HepG2 (cell line): ENCODE measurements at regions not wholly inside any gene's neighbourhood (a gene's known extent, or its start where the extent isn't known, plus 50 kb on each side); places are given as distances from the start of the nearest gene placed in this dataset.

Experiments used
- ATAC-seq: fragments of 200-7000 bp; cut with Tn5 transposase; 3 replicates; pipeline ENCODE4 v1.9.1; 2020; ENCODE audit warnings: mild to moderate bottlenecking, moderate library complexity
- BruUV-seq: library from RNA; stranded (reverse); fragments of 400-500 nt; replicated peaks from 2 replicates; lab custom pipeline; 2021; lab: Mats Ljungman, UMichigan
- CTCF ChIA-PET: fragments of 300-600 bp; formaldehyde crosslinking; extraction: SDS; loops from one replicate; lab custom pipeline; 2021; ENCODE audit warnings: low total read pairs, inconsistent platforms, low intra/inter-chr PET ratio; lab: Yijun Ruan, JAX
- POLR2A ChIA-PET: fragments of 350-600 bp; sonication (Branson Sonifier 250); formaldehyde crosslinking; loops from one replicate; lab custom pipeline; 2020; ENCODE audit warnings: antibody characterized with exemption, inconsistent platforms; lab: Yijun Ruan, JAX
- DNase-seq: peaks from one replicate; pipeline ENCODE4 v3.0.0-alpha.2; 2015; ENCODE audit warnings: low spot score
- FAIRE-seq: peaks from 3 replicates; lab custom pipeline; 2011; peaks lifted over from hg19 to GRCh38; lab: Jason Lieb, UNC
- H2AFZ ChIP-seq: one replicate; pipeline ENCODE4 v1.6.1; 2011; ENCODE audit warnings: low read length, inconsistent platforms
- H3K27ac ChIP-seq: fragments of 300-600 bp; 3 replicates; pipeline ENCODE4 v1.8.0; 2011; ENCODE audit warnings: mixed run types, mild to moderate bottlenecking, mixed read lengths, low read length, inconsistent platforms; ENCODE audit not compliant: insufficient read depth; ENCODE audit errors: extremely low read length
- H3K27me3 ChIP-seq, 2 experiments: fragments of 200-600 bp in 1 of 2; 2 replicates in 1 of 2; 3 replicates in 1 of 2; pipeline versions ENCODE4 v1.6.0 to v1.8.0; 2011; ENCODE audit warnings: low read length in 2 of 2, mild to moderate bottlenecking in 2 of 2, moderate library complexity in 2 of 2, inconsistent platforms in 1 of 2; ENCODE audit not compliant: insufficient read depth in 2 of 2, control insufficient read depth in 1 of 2
- H3K36me3 ChIP-seq, 2 experiments: fragments of 200-600 bp in 1 of 2; replicated peaks in 1 of 2; 2 replicates in 1 of 2; 3 replicates in 1 of 2; pipeline versions ENCODE4 v1.5.1 to v1.8.0; 2011; ENCODE audit warnings: low read length in 2 of 2, inconsistent platforms in 1 of 2; ENCODE audit not compliant: insufficient read depth in 2 of 2, control insufficient read depth in 1 of 2
- H3K4me1 ChIP-seq: 2 replicates; pipeline ENCODE4 v1.5.1; 2012; ENCODE audit warnings: low read length, inconsistent platforms; ENCODE audit not compliant: insufficient read depth
- H3K4me2 ChIP-seq: 2 replicates; pipeline ENCODE4 v1.6.0; 2011; ENCODE audit warnings: low read depth, low read length, inconsistent platforms
- H3K4me3 ChIP-seq, 3 experiments: fragments of 200-600 bp in 1 of 3; sonication (generic), shearing (Covaris generic) in 1 of 3; replicated peaks in 1 of 3; 2 replicates each; pipeline ENCODE4 v1.5.1; 2011 to 2016; ENCODE audit warnings: low read length in 3 of 3, inconsistent platforms in 2 of 3, low read depth in 2 of 3, mild to moderate bottlenecking in 2 of 3, control low read depth in 1 of 3, mixed read lengths in 1 of 3; ENCODE audit not compliant: insufficient read depth in 1 of 3
- H3K79me2 ChIP-seq: one replicate; pipeline ENCODE4 v1.6.1; 2011; ENCODE audit warnings: low read length, inconsistent platforms; ENCODE audit not compliant: insufficient read depth
- H3K9ac ChIP-seq: 2 replicates; pipeline ENCODE4 v1.6.0; 2011; ENCODE audit warnings: mild to moderate bottlenecking, low read depth, low read length, inconsistent platforms; ENCODE audit not compliant: insufficient read depth
- H3K9me3 ChIP-seq: 2 replicates; pipeline ENCODE4 v1.5.1; 2012; ENCODE audit warnings: mild to moderate bottlenecking, low read length
- H4K20me1 ChIP-seq: 2 replicates; pipeline ENCODE4 v1.6.0; 2011; ENCODE audit warnings: inconsistent platforms, mild to moderate bottlenecking, low read length, moderate library complexity; ENCODE audit not compliant: insufficient read depth
- FOSL1 ChIP-seq: sonication (generic); formaldehyde crosslinking; IDR thresholded peaks from 2 replicates; pipeline ENCODE4 v1.9.0; 2021; ENCODE audit warnings: missing genetic modification reagents, borderline replicate concordance
- FOXA3 ChIP-seq: IDR thresholded peaks from 2 replicates; pipeline ENCODE4 v1.6.1; 2016; ENCODE audit warnings: missing genetic modification reagents, missing compliant biosample characterization
- GZF1 ChIP-seq: sonication (generic); formaldehyde crosslinking; IDR thresholded peaks from 2 replicates; pipeline ENCODE4 v1.5.1; 2020; ENCODE audit warnings: mild to moderate bottlenecking, missing genetic modification reagents
- NFYB ChIP-seq: sonication (generic); formaldehyde crosslinking; IDR thresholded peaks from 2 replicates; pipeline ENCODE4 v1.4.0; 2020; ENCODE audit warnings: missing genetic modification reagents
- NKX3-1 ChIP-seq: sonication (generic); formaldehyde crosslinking; IDR thresholded peaks from 2 replicates; pipeline ENCODE4 v1.5.0; 2020; ENCODE audit warnings: missing genetic modification reagents
- ZC3H4 ChIP-seq: sonication (generic); formaldehyde crosslinking; IDR thresholded peaks from 2 replicates; pipeline ENCODE4 v1.4.0; 2020; ENCODE audit warnings: missing genetic modification reagents, borderline replicate concordance
- ZFP1 ChIP-seq: IDR thresholded peaks from 2 replicates; pipeline ENCODE4 v1.6.1; 2016
- ZFP36 ChIP-seq: fragments of 150-350 bp; IDR thresholded peaks from 2 replicates; pipeline ENCODE4 v1.6.1; 2018; ENCODE audit warnings: borderline replicate concordance, low read length, low read depth; ENCODE audit not compliant: partially characterized antibody
- ZNF138 ChIP-seq: sonication (generic); formaldehyde crosslinking; IDR thresholded peaks from 2 replicates; pipeline ENCODE4 v1.5.0; 2020; ENCODE audit warnings: mild to moderate bottlenecking, low read depth, missing genetic modification reagents
- ZNF263 ChIP-seq: sonication (generic); formaldehyde crosslinking; IDR thresholded peaks from 2 replicates; pipeline ENCODE4 v1.4.0; 2020; ENCODE audit warnings: missing genetic modification reagents
- ZNF563 ChIP-seq: sonication (generic); formaldehyde crosslinking; IDR thresholded peaks from 2 replicates; pipeline ENCODE4 v1.8.0; 2022; ENCODE audit warnings: mild to moderate bottlenecking, moderate library complexity, missing genetic modification reagents
- ZNF720 ChIP-seq: sonication (generic); formaldehyde crosslinking; IDR thresholded peaks from 2 replicates; pipeline ENCODE4 v1.4.0; 2020; ENCODE audit warnings: missing genetic modification reagents
- ZNF790 ChIP-seq: sonication (generic); formaldehyde crosslinking; IDR thresholded peaks from 2 replicates; pipeline ENCODE4 v1.8.0; 2022; ENCODE audit warnings: missing genetic modification reagents, mild to moderate bottlenecking, borderline replicate concordance
- WGBS: methylation state at CpG from one replicate; pipeline ENCODE4 v1.1.6; 2017; ENCODE audit warnings: low lambda C conversion rate; 5-methylcytosine and 5-hydroxymethylcytosine counted together
- in situ Hi-C: cut with HindIII; loops from 2 replicates; pipeline ENCODE4 v1.10.0; 2017; ENCODE audit warnings: low pct_unique_long_range_greater_than_20kb; ENCODE audit not compliant: extremely low pct_ligation_motif_present
- intact Hi-C: fragments of 100-400 bp; cut with micrococcal nuclease; formaldehyde crosslinking; loops from one replicate; pipeline ENCODE4 v1.10.0; 2022; ENCODE audit not compliant: unreplicated experiment
- TF ChIP-seq, protein P1 (sequence below): sonication (generic); formaldehyde crosslinking; IDR thresholded peaks from 2 replicates; pipeline ENCODE4 v1.5.0; 2020; ENCODE audit warnings: missing genetic modification reagents
- TF ChIP-seq, protein P2 (sequence below): sonication (generic); formaldehyde crosslinking; IDR thresholded peaks from 2 replicates; pipeline ENCODE4 v1.4.0; 2020; ENCODE audit warnings: missing genetic modification reagents, mild to moderate bottlenecking, borderline replicate concordance
- TF ChIP-seq, protein P3 (sequence below): sonication (generic); formaldehyde crosslinking; IDR thresholded peaks from 2 replicates; pipeline ENCODE4 v1.8.0; 2023; ENCODE audit warnings: mild to moderate bottlenecking, missing genetic modification reagents
- TF ChIP-seq, protein P4 (sequence below), 2 experiments: sonication (generic) in 1 of 2; formaldehyde crosslinking in 1 of 2; IDR thresholded peaks; 2 replicates each; pipeline versions ENCODE4 v1.4.0 to v1.6.1; 2018 to 2020; ENCODE audit warnings: missing genetic modification reagents in 2 of 2, borderline replicate concordance in 1 of 2, low read depth in 1 of 2, mild to moderate bottlenecking in 1 of 2, missing biosample characterization in 1 of 2

DNA sequence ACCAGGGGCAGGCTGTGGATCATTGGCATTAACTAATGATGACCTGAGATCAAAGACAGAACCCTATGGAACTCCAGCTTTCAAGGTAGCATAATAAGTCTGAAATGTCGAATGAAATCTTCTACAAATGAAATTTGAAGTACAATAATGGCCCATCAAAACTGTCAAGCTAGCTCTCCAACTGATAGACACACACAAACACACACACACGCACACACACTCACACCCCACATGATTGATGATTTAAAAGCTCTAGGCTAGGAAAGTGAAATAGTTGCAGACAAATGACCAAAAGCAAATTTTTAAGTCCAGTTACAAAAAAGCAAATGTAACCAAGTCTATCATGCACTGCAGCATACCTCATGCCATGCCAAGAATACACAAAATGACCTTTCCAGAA is 655.7 kb downstream of the C4orf33 start (continued):
- TF ChIP-seq, protein P1, sequence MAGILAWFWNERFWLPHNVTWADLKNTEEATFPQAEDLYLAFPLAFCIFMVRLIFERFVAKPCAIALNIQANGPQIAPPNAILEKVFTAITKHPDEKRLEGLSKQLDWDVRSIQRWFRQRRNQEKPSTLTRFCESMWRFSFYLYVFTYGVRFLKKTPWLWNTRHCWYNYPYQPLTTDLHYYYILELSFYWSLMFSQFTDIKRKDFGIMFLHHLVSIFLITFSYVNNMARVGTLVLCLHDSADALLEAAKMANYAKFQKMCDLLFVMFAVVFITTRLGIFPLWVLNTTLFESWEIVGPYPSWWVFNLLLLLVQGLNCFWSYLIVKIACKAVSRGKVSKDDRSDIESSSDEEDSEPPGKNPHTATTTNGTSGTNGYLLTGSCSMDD, result no peak

DNA sequence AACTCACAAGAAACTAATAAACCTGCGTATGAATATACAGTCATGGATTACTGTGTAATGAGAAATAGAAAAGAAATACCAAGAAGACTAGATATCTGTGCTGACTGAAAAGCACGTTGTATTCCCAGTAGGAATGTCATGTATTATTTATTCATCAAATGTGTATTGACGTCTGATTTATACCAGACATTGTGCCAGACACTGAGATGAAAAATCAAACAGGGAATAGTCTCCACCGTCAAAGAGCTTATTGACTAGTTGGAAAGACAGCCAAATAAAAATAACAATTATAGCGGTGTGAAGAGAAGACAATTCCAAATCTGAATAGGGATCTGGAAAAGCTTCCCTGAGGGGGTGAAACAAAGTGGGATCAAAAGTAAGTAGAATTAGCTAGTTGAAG is 687.6 kb downstream of the C4orf33 start:
- ATAC-seq, result no peak
- no TSS peak for BruUV-seq
- Histone ChIP-seq H3K9me3 (no peaks in the 10 kb centered on the region), H3K36me3 (no peaks in the 10 kb centered on the region), H4K20me1 (no peaks in the 10 kb centered on the region), H3K27ac (no peak overlapping the region), H3K4me1 (no peaks in the 10 kb centered on the region), H3K27me3 (no peaks in the 10 kb centered on the region), H3K79me2 (no peaks in the 10 kb centered on the region), H3K4me2 (no peak overlapping the region), H3K4me3 (no peak overlapping the region), H3K9ac (no peak overlapping the region), H2AFZ (no peak overlapping the region)
- 24% methylated on average over 5 of the region's 5 CpGs for WGBS
- in situ Hi-C loops, result no loop called here
- ChIA-PET POLR2A (no interaction called here), CTCF (no interaction called here)
- intact Hi-C loops, result no loop called here
- no peak for DNase-seq
- no peak for FAIRE-seq
- TF ChIP-seq ZNF720 (CRISPR knock-in tag), result no peak
- no peak for TF ChIP-seq ZNF563 (CRISPR knock-in tag)
- no peak for TF ChIP-seq ZFP36
- TF ChIP-seq, protein P1, result no peak
- no peak for TF ChIP-seq NFYB (CRISPR knock-in tag)
- no peak for TF ChIP-seq ZNF138 (CRISPR knock-in tag)
- no peak for TF ChIP-seq ZC3H4
- no peak for TF ChIP-seq GZF1 (CRISPR knock-in tag)
- TF ChIP-seq ZFP1 (CRISPR knock-in tag), result no peak
- TF ChIP-seq FOXA3, result no peak
- no peak for TF ChIP-seq ZNF263 (CRISPR knock-in tag)
- no peak for TF ChIP-seq NKX3-1 (CRISPR knock-in tag)
- TF ChIP-seq FOSL1 (CRISPR knock-in tag), result no peak
- TF ChIP-seq, protein P2, sequence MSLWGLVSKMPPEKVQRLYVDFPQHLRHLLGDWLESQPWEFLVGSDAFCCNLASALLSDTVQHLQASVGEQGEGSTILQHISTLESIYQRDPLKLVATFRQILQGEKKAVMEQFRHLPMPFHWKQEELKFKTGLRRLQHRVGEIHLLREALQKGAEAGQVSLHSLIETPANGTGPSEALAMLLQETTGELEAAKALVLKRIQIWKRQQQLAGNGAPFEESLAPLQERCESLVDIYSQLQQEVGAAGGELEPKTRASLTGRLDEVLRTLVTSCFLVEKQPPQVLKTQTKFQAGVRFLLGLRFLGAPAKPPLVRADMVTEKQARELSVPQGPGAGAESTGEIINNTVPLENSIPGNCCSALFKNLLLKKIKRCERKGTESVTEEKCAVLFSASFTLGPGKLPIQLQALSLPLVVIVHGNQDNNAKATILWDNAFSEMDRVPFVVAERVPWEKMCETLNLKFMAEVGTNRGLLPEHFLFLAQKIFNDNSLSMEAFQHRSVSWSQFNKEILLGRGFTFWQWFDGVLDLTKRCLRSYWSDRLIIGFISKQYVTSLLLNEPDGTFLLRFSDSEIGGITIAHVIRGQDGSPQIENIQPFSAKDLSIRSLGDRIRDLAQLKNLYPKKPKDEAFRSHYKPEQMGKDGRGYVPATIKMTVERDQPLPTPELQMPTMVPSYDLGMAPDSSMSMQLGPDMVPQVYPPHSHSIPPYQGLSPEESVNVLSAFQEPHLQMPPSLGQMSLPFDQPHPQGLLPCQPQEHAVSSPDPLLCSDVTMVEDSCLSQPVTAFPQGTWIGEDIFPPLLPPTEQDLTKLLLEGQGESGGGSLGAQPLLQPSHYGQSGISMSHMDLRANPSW, result no peak
- TF ChIP-seq, protein P3, sequence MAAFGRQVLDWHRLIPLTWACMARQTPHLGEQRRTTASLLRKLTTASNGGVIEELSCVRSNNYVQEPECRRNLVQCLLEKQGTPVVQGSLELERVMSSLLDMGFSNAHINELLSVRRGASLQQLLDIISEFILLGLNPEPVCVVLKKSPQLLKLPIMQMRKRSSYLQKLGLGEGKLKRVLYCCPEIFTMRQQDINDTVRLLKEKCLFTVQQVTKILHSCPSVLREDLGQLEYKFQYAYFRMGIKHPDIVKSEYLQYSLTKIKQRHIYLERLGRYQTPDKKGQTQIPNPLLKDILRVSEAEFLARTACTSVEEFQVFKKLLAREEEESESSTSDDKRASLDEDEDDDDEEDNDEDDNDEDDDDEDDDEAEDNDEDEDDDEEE, result no peak
- TF ChIP-seq, protein P4, sequence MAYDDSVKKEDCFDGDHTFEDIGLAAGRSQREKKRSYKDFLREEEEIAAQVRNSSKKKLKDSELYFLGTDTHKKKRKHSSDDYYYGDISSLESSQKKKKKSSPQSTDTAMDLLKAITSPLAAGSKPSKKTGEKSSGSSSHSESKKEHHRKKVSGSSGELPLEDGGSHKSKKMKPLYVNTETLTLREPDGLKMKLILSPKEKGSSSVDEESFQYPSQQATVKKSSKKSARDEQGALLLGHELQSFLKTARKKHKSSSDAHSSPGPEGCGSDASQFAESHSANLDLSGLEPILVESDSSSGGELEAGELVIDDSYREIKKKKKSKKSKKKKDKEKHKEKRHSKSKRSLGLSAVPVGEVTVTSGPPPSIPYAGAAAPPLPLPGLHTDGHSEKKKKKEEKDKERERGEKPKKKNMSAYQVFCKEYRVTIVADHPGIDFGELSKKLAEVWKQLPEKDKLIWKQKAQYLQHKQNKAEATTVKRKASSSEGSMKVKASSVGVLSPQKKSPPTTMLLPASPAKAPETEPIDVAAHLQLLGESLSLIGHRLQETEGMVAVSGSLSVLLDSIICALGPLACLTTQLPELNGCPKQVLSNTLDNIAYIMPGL (CRISPR knock-in tag; IDR thresholded peaks at IDR 0.05; ENCODE audit: borderline replicate concordance in 1 of 2, low read depth in 1 of 2), result no peak
- no peak for TF ChIP-seq ZNF790
